Left ventricle myocardium inferior (tissue), 1 donor: ENCODE measurements at regions not wholly inside any gene's neighbourhood (a gene's known extent, or its start where the extent isn't known, plus 50 kb on each side); places are given as distances from the start of the nearest gene placed in this dataset.

Source experiments
- DNase-seq: peaks from one replicate; pipeline ENCODE4 v3.0.0-alpha.2; 2020
- H3K27ac ChIP-seq: fragments of 200-600 bp; replicated peaks from 2 replicates; pipeline ENCODE4 v1.8.0; 2021
- H3K27me3 ChIP-seq: fragments of 200-600 bp; 2 replicates; pipeline ENCODE4 v1.8.0; 2021; ENCODE audit warnings: low read depth
- H3K36me3 ChIP-seq: fragments of 200-600 bp; 2 replicates; pipeline ENCODE4 v1.8.0; 2021
- H3K4me1 ChIP-seq: fragments of 200-600 bp; 2 replicates; pipeline ENCODE4 v1.8.0; 2021
- H3K4me3 ChIP-seq: fragments of 200-600 bp; 2 replicates; pipeline ENCODE4 v1.8.0; 2021; ENCODE audit warnings: mild to moderate bottlenecking, moderate library complexity
- H3K9me3 ChIP-seq: fragments of 200-600 bp; replicated peaks from 2 replicates; pipeline ENCODE4 v1.8.0; 2021
- CTCF ChIP-seq: fragments of 200-600 bp; IDR thresholded peaks from 2 replicates; pipeline ENCODE4 v1.8.0; 2021; ENCODE audit warnings: antibody characterized with exemption, mild to moderate bottlenecking, borderline replicate concordance
- intact Hi-C: fragments of 100-400 bp; cut with micrococcal nuclease; formaldehyde crosslinking; loops from one replicate; pipeline ENCODE4 v1.11.0; 2022
- donor health status: DM: no; HTN: yes; CAD: no; lungs with severe emphysema.

- intact Hi-C loops, result no loop called here
- Histone ChIP-seq H3K4me1 (no peaks in the 10 kb centered on the region), H3K27ac (no peak overlapping the region), H3K9me3 (peaks cover 8% of the 10 kb centered on the region), H3K27me3 (peaks cover 34% of the 10 kb centered on the region), H3K36me3 (no peaks in the 10 kb centered on the region), H3K4me3 (no peak overlapping the region)
- TF ChIP-seq CTCF, result no peak
- DNase-seq, result no peak
Measured at GRCh38 chr9:16316456-16316855, 554.0 kb downstream of the BNC2 start.

- Histone ChIP-seq H3K27ac (no peak overlapping the region), H3K36me3 (no peaks in the 10 kb centered on the region), H3K4me1 (no peaks in the 10 kb centered on the region), H3K27me3 (peaks cover 27% of the 10 kb centered on the region), H3K9me3 (peaks cover 8% of the 10 kb centered on the region), H3K4me3 (no peak overlapping the region)
- TF ChIP-seq CTCF, result no peak
- intact Hi-C loops, result no loop called here
- DNase-seq, result no peak
Measured at GRCh38 chr9:16316911-16317817, 553.3 kb downstream of the BNC2 start.

GRCh38 chr9:16318516-16319060 is 551.9 kb downstream of the BNC2 start:
- TF ChIP-seq CTCF, result no peak
- no peak overlapping the region for H3K4me3 ChIP-seq
- H3K4me1 ChIP-seq, result no peaks in the 10 kb centered on the region
- no peak for DNase-seq
- no peaks in the 10 kb centered on the region for H3K36me3 ChIP-seq
- H3K9me3 ChIP-seq, result peaks cover 8% of the 10 kb centered on the region
- no peak overlapping the region for H3K27ac ChIP-seq
- H3K27me3 ChIP-seq, result peaks cover 14% of the 10 kb centered on the region
- intact Hi-C loops, result no loop called here

GRCh38 chr9:16319646-16320045 is 550.8 kb downstream of the BNC2 start:
- Histone ChIP-seq H3K27ac (no peak overlapping the region), H3K36me3 (no peaks in the 10 kb centered on the region), H3K9me3 (peaks cover 8% of the 10 kb centered on the region), H3K4me1 (no peaks in the 10 kb centered on the region), H3K4me3 (no peak overlapping the region), H3K27me3 (peaks cover 6% of the 10 kb centered on the region)
- intact Hi-C loops, result no loop called here
- TF ChIP-seq CTCF, result no peak
- DNase-seq, result no peak

GRCh38 chr9:16320338-16320902 is 550.0 kb downstream of the BNC2 start:
- intact Hi-C loops, result no loop called here

More at GRCh38 chr9:16320338-16320902, 550.0 kb downstream of the BNC2 start:
- DNase-seq, result no peak
- H3K36me3 ChIP-seq, result no peaks in the 10 kb centered on the region
- TF ChIP-seq CTCF, result no peak
- no peak overlapping the region for H3K4me3 ChIP-seq
- H3K9me3 ChIP-seq, result peaks cover 8% of the 10 kb centered on the region
- peaks cover 6% of the 10 kb centered on the region for H3K27me3 ChIP-seq
- no peak overlapping the region for H3K27ac ChIP-seq
- H3K4me1 ChIP-seq, result no peaks in the 10 kb centered on the region
